GM18907 (cell line): ENCODE measurements at regions not wholly inside any gene's neighbourhood (a gene's known extent, or its start where the extent isn't known, plus 50 kb on each side); places are given as distances from the start of the nearest gene placed in this dataset.

ENCODE experiments used
- ATAC-seq: cut with Tn5 transposase; IDR thresholded peaks from one replicate; pipeline ENCODE4 v1.9.1; 2021; ENCODE audit warnings: mild to moderate bottlenecking, moderate library complexity; ENCODE audit not compliant: unreplicated experiment

GRCh38 chr3:117893001-117893400 is 1141.6 kb downstream of the IGSF11 start:
- no peak for ATAC-seq

DNA sequence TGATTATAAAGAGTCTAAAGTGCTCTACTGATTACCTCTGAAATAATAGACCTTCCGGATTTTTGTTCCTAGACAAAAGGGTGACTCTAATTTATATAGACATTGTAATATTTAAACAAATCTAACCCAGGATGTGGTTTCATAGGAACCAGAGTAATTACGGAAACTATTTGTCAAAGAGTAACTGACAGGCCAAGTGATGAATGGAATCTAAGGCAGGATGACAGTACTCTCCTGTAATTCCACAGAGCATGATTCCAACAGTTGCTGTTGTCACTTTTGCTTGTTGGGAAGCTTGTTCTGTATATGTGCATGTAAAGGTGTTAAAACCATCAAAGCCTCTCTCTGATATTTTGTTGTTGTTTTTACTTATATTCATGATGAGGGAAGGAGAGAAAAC is 1141.0 kb downstream of the IGSF11 start:
- ATAC-seq: no peak

GRCh38 chr3:117898722-117899522 is 1135.7 kb downstream of the IGSF11 start:
- peak; percentile 53 for ATAC-seq

- no peak for ATAC-seq
Observed at GRCh38 chr3:117903226-117903625, 1131.4 kb downstream of the IGSF11 start.

DNA sequence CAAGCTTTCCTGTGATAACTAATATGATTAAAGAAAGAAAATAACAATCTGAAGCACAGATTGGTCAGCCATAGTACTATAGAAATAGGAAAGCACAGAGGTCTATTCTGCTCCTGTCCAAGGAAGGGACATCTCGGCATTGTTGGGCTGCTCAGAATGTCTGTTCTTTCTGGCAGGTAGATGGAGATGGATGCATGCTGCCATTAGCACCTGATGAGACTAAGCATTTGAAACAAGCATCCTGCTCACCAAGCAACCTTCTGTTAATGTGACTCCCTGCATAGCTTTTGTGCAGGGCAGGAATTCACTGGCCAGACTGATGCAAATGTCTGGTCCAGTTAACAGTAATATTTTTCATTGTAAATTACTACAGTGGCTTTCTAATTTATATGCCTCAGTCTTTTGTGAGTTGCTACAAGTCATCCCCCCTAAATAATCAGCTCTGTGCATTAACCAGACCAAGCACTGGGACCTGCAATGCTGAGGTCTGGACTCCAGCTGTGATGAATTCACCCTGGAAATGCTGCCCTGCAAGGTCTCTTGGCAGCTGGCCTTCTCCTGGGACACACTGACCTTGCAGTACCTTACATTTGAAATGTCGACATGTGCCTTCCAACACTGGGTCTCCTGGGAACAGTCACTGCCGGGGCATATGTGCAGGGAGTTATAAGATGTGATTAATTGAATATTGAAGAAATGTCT is 1123.7 kb downstream of the IGSF11 start:
- ATAC-seq: no peak

GRCh38 chr3:117912352-117912751 is 1122.3 kb downstream of the IGSF11 start:
- no peak for ATAC-seq

DNA sequence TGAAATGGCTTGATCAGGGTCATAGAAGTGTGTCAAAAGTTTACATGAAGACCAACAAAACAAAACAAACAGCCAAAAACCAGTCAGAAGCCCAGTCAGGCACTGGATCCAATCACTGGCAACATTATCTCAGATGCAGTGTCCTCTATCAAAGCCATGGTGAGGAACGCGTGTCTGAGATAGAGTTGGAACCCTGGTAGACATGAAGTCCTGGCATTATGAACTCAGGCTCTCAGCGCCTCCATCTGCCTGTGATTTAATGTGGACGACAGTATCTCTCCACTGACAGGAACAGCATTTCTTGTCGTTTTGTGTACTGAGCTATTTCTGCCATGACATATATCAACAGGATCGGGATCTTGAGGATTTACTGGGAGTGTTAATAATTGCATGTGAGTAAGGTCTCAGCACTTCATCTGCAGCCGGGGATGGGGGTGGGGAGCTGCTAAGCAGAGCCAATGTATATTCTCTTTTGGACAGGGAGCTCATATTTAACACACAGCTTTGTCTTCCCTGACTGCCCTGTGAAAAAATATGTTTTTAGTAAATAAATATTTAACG is 1120.0 kb downstream of the IGSF11 start:
- ATAC-seq: no peak

DNA sequence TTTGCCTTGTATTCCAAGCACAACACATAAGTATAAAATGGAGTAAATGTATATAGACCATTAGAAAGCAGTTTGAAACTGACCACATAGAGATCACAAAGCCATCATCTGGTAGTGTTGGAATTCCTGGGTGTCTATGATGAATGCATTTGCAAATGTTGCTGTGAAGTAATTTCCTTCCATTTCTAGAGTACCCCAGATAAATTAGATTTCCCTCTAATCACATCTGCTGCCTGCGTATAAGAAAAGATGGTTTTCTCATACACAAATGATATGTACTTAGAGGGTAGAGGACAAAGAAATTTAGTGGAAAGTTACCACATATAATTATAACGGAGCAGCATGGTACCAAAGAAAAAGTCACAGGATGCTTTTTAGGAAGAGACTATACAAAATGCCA is 1117.8 kb downstream of the IGSF11 start:
- no peak for ATAC-seq

DNA sequence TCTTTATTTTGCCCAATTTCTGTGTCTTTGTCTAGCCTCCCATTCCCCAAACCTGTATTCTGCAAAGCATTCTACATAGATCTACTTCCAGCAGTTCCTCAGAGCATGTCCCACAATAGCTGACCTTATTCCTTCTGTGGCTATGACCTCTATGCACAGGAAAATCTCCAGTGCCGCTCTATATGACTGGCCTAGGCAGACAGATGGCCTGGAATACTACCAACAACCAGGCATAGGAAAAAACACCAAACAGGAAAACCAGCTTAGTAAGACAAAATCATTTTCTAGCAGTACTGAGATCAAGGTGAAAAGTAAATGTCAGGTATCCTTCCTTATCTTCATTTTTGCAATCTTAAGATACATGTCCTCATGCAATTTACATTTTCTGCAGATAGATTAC is 1115.0 kb downstream of the IGSF11 start:
- ATAC-seq: no peak

DNA sequence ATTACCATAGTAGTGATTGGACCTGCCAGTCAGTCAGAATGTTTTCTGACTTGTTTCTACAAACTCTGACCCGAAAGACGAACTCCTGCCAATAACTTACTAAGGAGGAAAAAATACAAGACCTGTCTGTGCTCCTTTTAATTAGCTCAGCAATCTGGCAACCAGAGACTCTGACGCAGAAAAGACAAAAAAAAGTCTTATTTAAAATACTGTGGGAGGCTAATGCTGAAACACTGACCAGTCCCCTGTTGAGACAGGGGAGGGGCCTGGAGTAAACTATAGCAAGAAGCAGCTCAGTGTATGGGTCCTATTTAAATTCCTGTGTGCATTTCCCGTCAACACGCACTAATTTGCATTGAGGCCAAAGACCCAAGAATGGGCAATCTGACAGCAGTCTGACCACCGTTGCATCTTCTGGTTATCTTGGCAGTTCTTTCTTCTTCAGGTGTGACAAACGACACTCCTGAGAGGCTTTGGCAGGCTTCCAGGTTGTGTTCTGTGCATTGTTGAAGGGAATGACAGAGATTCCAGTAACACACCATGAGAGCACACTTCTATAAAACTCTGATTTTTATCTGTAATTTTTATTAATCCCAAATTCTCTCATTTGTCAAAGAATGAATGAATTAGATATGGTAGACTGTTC is 1114.3 kb downstream of the IGSF11 start:
- no peak for ATAC-seq

GRCh38 chr3:117921411-117921810 is 1113.2 kb downstream of the IGSF11 start:
- ATAC-seq: no peak

DNA sequence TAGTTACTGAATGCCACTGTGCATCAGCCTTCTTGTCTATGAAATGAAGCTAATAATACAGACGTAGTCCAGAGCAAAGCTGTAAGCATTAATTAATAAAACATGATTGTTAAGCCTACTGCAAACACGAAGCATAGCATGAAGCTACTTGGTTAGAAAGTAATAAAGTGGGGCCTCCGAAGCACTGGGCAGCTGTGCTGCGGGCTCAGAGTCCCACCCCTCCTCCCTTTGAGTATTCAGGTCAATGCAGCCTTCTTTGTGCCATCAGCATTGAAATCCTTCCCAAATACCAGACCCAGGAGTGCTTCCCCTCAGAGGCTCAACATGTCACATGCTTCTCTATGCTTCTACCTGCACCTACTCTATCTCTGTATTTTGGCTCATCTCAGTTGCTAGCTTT is 1112.6 kb downstream of the IGSF11 start:
- no peak for ATAC-seq

GRCh38 chr3:117926819-117927218 is 1107.8 kb downstream of the IGSF11 start:
- ATAC-seq: no peak

DNA sequence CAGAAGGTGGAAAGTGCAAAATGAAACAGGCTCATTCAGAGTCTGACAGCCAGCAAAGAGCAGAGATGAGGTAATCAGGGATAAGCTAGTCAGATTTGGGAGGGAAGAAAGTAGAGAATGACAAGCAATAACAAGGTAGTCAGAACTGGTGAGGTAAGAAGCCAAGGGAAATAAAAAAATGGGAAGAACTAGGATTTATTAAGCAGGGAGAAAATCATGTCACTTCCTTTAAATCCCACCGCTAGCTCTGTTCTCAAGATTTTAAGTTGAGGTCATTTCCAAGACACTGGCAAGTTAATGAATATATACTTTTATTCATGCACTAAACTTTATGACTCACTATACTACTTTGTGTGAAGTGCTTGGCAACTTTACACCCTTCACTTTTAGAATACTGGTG is 1106.8 kb downstream of the IGSF11 start:
- ATAC-seq: no peak

DNA sequence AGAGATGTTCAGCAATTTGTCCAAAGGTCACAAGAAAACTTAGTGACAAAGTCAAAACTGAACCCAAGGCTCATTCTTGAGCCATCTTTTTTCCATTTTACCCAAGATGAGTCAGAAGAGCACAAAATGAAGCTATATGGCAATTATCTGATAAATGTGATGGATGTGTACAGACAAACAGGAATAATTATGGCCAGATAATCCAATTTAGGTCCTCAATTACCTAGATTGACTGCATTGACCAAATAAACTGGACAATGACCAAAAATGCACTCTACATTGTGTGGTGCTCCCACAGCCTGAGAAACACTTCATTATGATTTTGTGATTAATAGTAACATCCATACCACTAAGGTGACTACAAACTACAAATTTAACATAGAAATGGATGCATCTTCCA is 1105.8 kb downstream of the IGSF11 start:
- no peak for ATAC-seq

DNA sequence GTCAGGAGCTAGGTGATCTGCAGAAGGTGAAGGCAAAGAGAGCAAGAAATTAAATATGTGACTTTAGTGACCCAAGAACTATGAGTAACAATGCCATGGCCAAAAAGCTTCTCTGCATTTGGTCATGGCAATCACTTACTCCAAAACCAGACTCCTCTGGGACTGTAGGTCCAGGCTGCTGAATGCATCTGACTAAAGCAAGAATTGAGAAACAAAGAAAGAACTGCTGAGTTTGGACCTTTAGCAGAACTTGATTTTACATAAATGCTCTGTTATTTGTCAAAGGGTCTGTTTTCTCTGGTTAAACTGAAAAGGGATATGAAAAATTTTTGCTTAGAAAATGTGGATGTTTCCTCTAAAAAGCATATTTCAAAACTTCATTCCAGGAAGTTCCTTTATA is 1102.2 kb downstream of the IGSF11 start:
- no peak for ATAC-seq

GRCh38 chr3:117936159-117936558 is 1098.5 kb downstream of the IGSF11 start:
- ATAC-seq: no peak

- ATAC-seq: no peak
Observed at GRCh38 chr3:117938974-117939373, 1095.7 kb downstream of the IGSF11 start.

DNA sequence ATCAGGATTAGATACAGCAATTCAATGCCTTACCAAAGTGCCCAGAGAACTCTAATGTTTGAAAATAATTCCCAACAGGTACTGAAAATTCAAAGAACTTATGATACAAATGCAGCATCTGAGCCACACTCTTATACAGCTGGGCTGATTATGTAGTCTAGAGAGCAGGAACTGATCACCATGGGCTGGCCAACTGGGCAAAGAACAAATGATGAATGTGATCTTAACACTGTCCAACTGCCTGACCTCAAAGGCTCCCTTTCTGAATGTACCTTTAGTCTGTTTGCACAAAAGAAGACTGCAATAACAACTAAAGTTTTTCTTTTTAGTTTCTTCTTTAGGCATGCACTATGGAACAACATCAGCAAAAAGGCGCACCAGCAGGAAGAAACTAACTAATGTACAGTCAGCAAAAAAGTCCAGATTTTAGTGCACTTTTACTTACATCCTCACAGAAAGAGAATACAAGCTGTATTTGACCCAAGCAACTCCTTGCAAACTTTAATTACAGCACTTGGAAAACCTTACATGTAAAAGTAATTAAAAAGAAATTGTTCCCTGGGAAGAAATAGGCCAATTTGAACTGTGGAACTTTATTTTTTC is 1095.1 kb downstream of the IGSF11 start:
- no peak for ATAC-seq

- no peak for ATAC-seq
Observed at GRCh38 chr3:117941015-117941414, 1093.6 kb downstream of the IGSF11 start.

GRCh38 chr3:117941756-117942155 is 1092.9 kb downstream of the IGSF11 start:
- ATAC-seq: no peak
